Osteoblast (primary cell): ENCODE measurements at regions not wholly inside any gene's neighbourhood (a gene's known extent, or its start where the extent isn't known, plus 50 kb on each side); places are given as distances from the start of the nearest gene placed in this dataset.
"Not testable (repeated sequence)": the region's sequence is repeated elsewhere in the genome, so short reads cannot be mapped to it uniquely, and the experiment has no call there.

Source experiments
- DNase-seq: peaks from one replicate; pipeline ENCODE4 v3.0.0; 2011; ENCODE audit warnings: low spot score, mixed read lengths; ENCODE audit not compliant: insufficient read length; ENCODE audit errors: missing footprints
- H2AFZ ChIP-seq: 2 replicates; pipeline ENCODE4 v1.6.0; 2011; ENCODE audit warnings: mild to moderate bottlenecking, low read length
- H3K27ac ChIP-seq: 2 replicates; pipeline ENCODE4 v1.5.1; 2011; ENCODE audit warnings: mild to moderate bottlenecking, low read depth, low read length, moderate library complexity
- H3K27me3 ChIP-seq: 2 replicates; pipeline ENCODE4 v1.6.0; 2012; ENCODE audit warnings: mild to moderate bottlenecking, control low read depth, inconsistent platforms, low read length, moderate library complexity; ENCODE audit not compliant: insufficient read depth
- H3K36me3 ChIP-seq: 2 replicates; pipeline ENCODE4 v1.5.1; 2011; ENCODE audit warnings: mild to moderate bottlenecking, low read length, control low read depth, moderate library complexity; ENCODE audit not compliant: insufficient read depth
- H3K4me1 ChIP-seq: 2 replicates; pipeline ENCODE4 v1.5.1; 2011; ENCODE audit warnings: mild to moderate bottlenecking, low read length, control low read depth, moderate library complexity; ENCODE audit not compliant: insufficient read depth
- H3K4me2 ChIP-seq: 2 replicates; pipeline ENCODE4 v1.6.0; 2011; ENCODE audit warnings: mild to moderate bottlenecking, low read length; ENCODE audit not compliant: insufficient read depth
- H3K4me3 ChIP-seq: fragments of 200-600 bp; sonication (generic); 3 replicates; pipeline ENCODE4 v1.5.1; 2012; ENCODE audit warnings: mild to moderate bottlenecking, low read length, inconsistent platforms; ENCODE audit not compliant: insufficient read depth
- H3K79me2 ChIP-seq: 2 replicates; pipeline ENCODE4 v1.6.0; 2012; ENCODE audit warnings: mild to moderate bottlenecking, low read length, control low read depth, inconsistent platforms; ENCODE audit not compliant: insufficient read depth
- H3K9me3 ChIP-seq: 2 replicates; pipeline ENCODE4 v1.5.1; 2011; ENCODE audit warnings: low read depth, low read length, control low read depth
- H4K20me1 ChIP-seq: 2 replicates; pipeline ENCODE4 v1.6.0; 2012; ENCODE audit warnings: mild to moderate bottlenecking, low read length, control low read depth; ENCODE audit not compliant: insufficient read depth
- TF ChIP-seq, protein P1 (sequence below): IDR thresholded peaks from 2 replicates; pipeline ENCODE4 v1.5.1; 2011; ENCODE audit warnings: mild to moderate bottlenecking, low read depth, low read length, moderate library complexity; ENCODE audit errors: extremely low read depth

DNA sequence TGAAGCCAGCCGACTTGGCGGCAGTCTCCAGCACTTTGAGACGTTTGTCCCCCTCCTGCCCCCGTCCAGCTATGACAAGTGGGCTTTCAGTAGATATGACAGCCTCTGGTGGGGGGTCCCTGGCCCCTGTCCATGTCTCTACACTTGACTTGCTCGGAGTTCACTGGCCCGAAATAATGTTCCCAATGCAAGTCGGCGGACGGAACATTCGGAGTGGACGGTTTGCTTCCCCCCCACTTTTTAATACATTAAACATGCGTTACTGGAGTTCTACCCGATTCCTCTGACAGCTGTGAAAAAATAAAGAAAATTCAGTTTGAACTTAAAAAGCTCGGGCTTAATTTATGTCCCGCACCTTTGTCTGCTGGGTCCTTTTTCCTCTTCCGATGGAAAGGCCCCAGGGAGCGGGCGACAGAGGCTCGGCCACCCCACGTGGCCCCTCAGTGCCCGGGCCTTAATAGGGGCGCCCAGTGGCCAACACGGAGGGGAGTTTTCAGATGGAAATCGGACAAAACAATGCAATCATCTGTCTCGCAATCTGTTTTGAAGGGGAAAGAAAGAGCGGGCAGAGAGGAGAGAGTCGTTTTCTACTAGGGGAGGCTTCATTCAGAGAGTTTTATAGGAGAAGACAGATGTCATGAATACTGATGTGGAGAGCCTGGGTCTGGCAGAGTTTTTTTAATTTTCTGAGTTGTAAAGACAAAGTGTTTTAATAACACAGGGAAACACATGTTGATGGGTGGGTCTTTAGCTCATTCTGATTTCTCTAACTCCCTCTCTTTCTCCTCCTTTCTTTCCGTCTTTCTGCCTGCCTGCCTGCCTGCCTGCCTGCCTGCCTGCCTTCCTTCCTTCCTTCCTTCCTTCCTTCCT, 50.2 kb downstream of the SMIM38 start:
- no peak overlapping the region for H3K4me3 ChIP-seq
- H3K4me2 ChIP-seq, result no peak overlapping the region

DNA sequence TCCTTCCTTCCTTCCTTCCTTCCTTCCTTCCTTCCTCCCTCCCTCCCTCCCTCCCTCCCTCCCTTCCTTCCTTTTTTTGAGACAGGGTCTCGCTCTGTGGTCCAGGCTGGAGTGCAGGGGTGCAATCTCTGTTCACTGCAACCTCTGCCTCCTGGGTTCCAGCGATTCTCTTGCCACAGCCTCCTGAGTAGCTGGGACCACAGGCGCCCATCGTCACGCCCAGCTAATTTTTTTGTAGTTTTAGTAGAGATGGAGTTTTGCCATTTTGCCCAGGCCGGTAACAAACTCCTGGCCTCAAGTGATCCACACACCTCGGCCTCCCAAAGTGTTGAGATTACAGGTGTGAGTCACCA, 50.9 kb downstream of the SMIM38 start:
- not testable (repeated sequence) for H4K20me1 ChIP-seq, H3K27ac ChIP-seq, H3K36me3 ChIP-seq, DNase-seq, H3K4me1 ChIP-seq, H3K79me2 ChIP-seq, H3K4me2 ChIP-seq, H3K4me3 ChIP-seq, H3K9me3 ChIP-seq, H2AFZ ChIP-seq
- peaks cover 19% of the 10 kb centered on the region for H3K27me3 ChIP-seq

More for the DNA sequence above, 50.2 kb downstream of the SMIM38 start:
- Histone ChIP-seq H3K27ac (no peak overlapping the region), H2AFZ (no peak overlapping the region), H3K36me3 (no peaks in the 10 kb centered on the region), H3K4me1 (no peaks in the 10 kb centered on the region), H4K20me1 (no peaks in the 10 kb centered on the region), H3K79me2 (no peaks in the 10 kb centered on the region), H3K9me3 (no peaks in the 10 kb centered on the region), H3K27me3 (peaks cover 19% of the 10 kb centered on the region)
- TF ChIP-seq, protein P1, sequence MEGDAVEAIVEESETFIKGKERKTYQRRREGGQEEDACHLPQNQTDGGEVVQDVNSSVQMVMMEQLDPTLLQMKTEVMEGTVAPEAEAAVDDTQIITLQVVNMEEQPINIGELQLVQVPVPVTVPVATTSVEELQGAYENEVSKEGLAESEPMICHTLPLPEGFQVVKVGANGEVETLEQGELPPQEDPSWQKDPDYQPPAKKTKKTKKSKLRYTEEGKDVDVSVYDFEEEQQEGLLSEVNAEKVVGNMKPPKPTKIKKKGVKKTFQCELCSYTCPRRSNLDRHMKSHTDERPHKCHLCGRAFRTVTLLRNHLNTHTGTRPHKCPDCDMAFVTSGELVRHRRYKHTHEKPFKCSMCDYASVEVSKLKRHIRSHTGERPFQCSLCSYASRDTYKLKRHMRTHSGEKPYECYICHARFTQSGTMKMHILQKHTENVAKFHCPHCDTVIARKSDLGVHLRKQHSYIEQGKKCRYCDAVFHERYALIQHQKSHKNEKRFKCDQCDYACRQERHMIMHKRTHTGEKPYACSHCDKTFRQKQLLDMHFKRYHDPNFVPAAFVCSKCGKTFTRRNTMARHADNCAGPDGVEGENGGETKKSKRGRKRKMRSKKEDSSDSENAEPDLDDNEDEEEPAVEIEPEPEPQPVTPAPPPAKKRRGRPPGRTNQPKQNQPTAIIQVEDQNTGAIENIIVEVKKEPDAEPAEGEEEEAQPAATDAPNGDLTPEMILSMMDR, result no peak
- DNase-seq, result peak; percentile 77

DNA sequence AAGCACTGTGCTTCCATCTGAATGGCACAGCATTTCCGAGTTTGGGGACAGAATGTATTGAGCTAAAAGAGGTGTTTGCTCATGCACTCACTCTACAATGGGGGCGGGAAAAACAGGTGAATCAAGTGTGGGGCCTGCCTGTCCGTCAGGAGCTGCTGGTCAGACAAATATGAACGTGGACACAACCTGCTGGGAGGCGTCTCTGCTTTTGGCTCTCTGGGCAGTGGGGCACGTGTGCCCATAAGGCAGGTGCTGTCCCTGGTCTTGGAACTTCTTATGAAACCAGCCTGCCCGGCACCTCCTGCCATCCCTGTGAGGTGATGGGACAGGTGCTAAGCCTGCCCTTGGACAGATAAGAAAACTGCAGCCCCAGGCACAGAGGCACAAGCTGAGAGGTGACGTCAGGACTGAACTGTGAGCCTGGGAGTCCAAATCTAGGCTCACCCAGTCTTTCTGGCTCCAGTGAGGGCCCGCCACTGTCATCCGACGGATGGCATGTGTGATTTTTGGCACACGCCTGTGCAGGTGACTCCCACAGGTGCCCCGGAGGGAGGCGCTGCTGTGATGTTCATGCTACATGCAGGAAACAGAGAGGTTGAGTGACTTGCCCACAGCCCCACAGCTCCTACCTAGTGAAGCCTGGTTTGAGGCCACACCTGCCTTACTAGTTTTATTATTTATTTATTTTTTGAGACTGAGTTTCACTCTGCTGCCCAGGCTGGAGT, 51.6 kb downstream of the SMIM38 start:
- no peak overlapping the region for H3K4me3 ChIP-seq
- TF ChIP-seq, protein P1, result no peak
- peaks cover 4% of the 10 kb centered on the region for H3K4me1 ChIP-seq
- no peaks in the 10 kb centered on the region for H4K20me1 ChIP-seq
- peaks cover 19% of the 10 kb centered on the region for H3K27me3 ChIP-seq
- no peaks in the 10 kb centered on the region for H3K9me3 ChIP-seq
- H3K79me2 ChIP-seq, result no peaks in the 10 kb centered on the region
- no peak overlapping the region for H3K27ac ChIP-seq
- DNase-seq, result peak; percentile 72
- no peaks in the 10 kb centered on the region for H3K36me3 ChIP-seq
- H2AFZ ChIP-seq, result no peak overlapping the region
- no peak overlapping the region for H3K4me2 ChIP-seq

DNA sequence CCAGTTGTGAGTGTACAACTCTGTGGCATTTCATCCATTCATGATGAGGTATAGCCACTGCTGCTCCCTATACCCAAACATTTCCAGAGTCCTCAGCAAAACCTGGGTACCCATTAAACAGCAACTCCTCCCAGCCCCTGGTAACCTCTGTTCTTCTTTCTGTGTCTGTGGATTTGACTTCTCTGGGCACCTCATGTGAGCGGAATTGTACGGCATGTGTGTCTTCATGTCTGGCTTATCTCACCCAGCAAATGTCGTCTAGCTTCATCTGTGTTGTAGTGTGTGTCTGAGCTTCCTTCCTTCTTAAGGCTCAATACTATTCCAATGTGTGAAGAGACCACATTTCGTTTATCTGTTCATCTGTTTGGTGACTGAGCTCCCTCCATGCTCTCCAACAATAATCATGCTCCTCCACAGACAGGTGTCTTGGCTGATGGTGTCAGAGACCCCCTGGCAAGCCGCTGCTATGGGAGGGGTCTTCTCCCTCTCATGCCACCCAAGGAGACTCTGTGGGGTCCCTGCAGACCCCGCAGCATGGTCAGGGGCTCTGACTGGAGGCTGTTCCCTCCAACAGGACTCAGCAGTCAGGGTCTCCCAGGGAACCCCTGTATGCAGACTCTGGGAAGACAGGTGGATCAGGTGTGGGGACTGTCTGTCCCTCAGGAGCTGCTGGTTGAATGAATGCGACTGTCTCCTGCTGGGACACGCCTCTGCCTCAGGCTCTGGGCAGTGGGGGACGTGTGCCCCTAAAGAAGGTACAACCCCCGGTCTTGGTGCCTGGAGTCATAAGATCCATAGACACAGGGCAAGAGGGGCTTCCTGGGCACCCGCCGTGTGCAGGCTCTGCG, 52.7 kb downstream of the SMIM38 start:
- no peak overlapping the region for H3K4me3 ChIP-seq
- H3K4me1 ChIP-seq, result peaks cover 4% of the 10 kb centered on the region
- TF ChIP-seq, protein P1, result no peak
- no peak overlapping the region for H3K4me2 ChIP-seq
- H3K9me3 ChIP-seq, result no peaks in the 10 kb centered on the region
- H3K27me3 ChIP-seq, result peaks cover 22% of the 10 kb centered on the region
- peak; percentile 19 for DNase-seq
- no peaks in the 10 kb centered on the region for H4K20me1 ChIP-seq
- no peaks in the 10 kb centered on the region for H3K79me2 ChIP-seq
- H3K27ac ChIP-seq, result no peak overlapping the region
- H2AFZ ChIP-seq, result no peak overlapping the region
- no peaks in the 10 kb centered on the region for H3K36me3 ChIP-seq
